Keratinocyte (primary cell): ENCODE measurements at regions not wholly inside any gene's neighbourhood (a gene's known extent, or its start where the extent isn't known, plus 50 kb on each side); places are given as distances from the start of the nearest gene placed in this dataset.

Source experiments
- DNase-seq: peaks from one replicate; pipeline ENCODE4 v3.0.0-alpha.2; 2011; ENCODE audit warnings: low read depth, missing footprints, low spot score
- FAIRE-seq: peaks from 2 replicates; lab custom pipeline; 2011; peaks lifted over from hg19 to GRCh38; lab: Jason Lieb, UNC
- H2AFZ ChIP-seq: 2 replicates; pipeline ENCODE4 v1.6.0; 2012; ENCODE audit warnings: low read length, control low read depth, inconsistent platforms; ENCODE audit not compliant: control insufficient read depth
- H3K27ac ChIP-seq: 2 replicates; pipeline ENCODE4 v1.5.1; 2011; ENCODE audit warnings: low read length; ENCODE audit not compliant: control insufficient read depth, insufficient read depth
- H3K27me3 ChIP-seq: 3 replicates; pipeline ENCODE4 v1.6.0; 2011; ENCODE audit warnings: low read length; ENCODE audit not compliant: control insufficient read depth, insufficient read depth; ENCODE audit errors: extremely low read depth
- H3K36me3 ChIP-seq, 2 experiments: 2 replicates in 1 of 2; 3 replicates in 1 of 2; pipeline ENCODE4 v1.5.1; 2011; ENCODE audit warnings: low read length in 2 of 2, mild to moderate bottlenecking in 1 of 2; ENCODE audit not compliant: control insufficient read depth in 2 of 2, insufficient read depth in 2 of 2; ENCODE audit errors: extremely low read depth in 1 of 2
- H3K4me1 ChIP-seq: 3 replicates; pipeline ENCODE4 v1.5.1; 2011; ENCODE audit warnings: low read length; ENCODE audit not compliant: control insufficient read depth, insufficient read depth; ENCODE audit errors: extremely low read depth
- H3K4me2 ChIP-seq: 3 replicates; pipeline ENCODE4 v1.6.0; 2011; ENCODE audit warnings: low read depth, low read length; ENCODE audit not compliant: control insufficient read depth, insufficient read depth; ENCODE audit errors: extremely low read depth
- H3K4me3 ChIP-seq, 3 experiments: fragments of 200-600 bp in 1 of 3; sonication (generic) in 1 of 3; 2 replicates in 2 of 3; 3 replicates in 1 of 3; pipeline ENCODE4 v1.5.1; 2011 to 2016; ENCODE audit warnings: low read length in 3 of 3, mild to moderate bottlenecking in 3 of 3, control low read depth in 2 of 3, inconsistent platforms in 1 of 3, low read depth in 1 of 3, mixed read lengths in 1 of 3, mixed run types in 1 of 3, moderate library complexity in 1 of 3; ENCODE audit not compliant: control insufficient read depth in 2 of 3, insufficient read depth in 2 of 3; ENCODE audit errors: extremely low read depth in 1 of 3
- H3K79me2 ChIP-seq: 2 replicates; pipeline ENCODE4 v1.6.0; 2012; ENCODE audit warnings: low read length; ENCODE audit not compliant: control insufficient read depth, insufficient read depth
- H3K9ac ChIP-seq: 3 replicates; pipeline ENCODE4 v1.6.0; 2011; ENCODE audit warnings: low read length; ENCODE audit not compliant: control insufficient read depth, insufficient read depth; ENCODE audit errors: extremely low read depth
- H3K9me1 ChIP-seq: 3 replicates; pipeline ENCODE4 v1.6.0; 2011; ENCODE audit warnings: low read length; ENCODE audit not compliant: control insufficient read depth, insufficient read depth; ENCODE audit errors: extremely low read depth
- H3K9me3 ChIP-seq: 2 replicates; pipeline ENCODE4 v1.5.1; 2012; ENCODE audit warnings: low read depth, low read length; ENCODE audit not compliant: control insufficient read depth
- H4K20me1 ChIP-seq: 3 replicates; pipeline ENCODE4 v1.6.0; 2011; ENCODE audit warnings: low read length; ENCODE audit not compliant: control insufficient read depth, insufficient read depth; ENCODE audit errors: extremely low read depth
- CTCF ChIP-seq, 3 experiments: IDR thresholded peaks in 1 of 3; conservative IDR thresholded peaks in 1 of 3; optimal IDR thresholded peaks in 1 of 3; 2 replicates in 2 of 3; 3 replicates in 1 of 3; pipeline versions ENCODE3 to v1.5.1; 2011; ENCODE audit warnings: low read length in 3 of 3, mild to moderate bottlenecking in 3 of 3, moderate library complexity in 2 of 3, control low read depth in 1 of 3, inconsistent platforms in 1 of 3; ENCODE audit not compliant: insufficient read depth in 2 of 3; ENCODE audit errors: extremely low read depth in 1 of 3
- EZH2 ChIP-seq: IDR thresholded peaks from one replicate; pipeline ENCODE4 v1.6.1; 2012; ENCODE audit warnings: inconsistent platforms, mild to moderate bottlenecking, low read length, moderate library complexity
- dilution Hi-C: fragments of 300-500 bp; cut with MboI; formaldehyde crosslinking; loops from one replicate; pipeline ENCODE4 v1.7.0; 2020; ENCODE audit warnings: low sequenced_read_pairs; ENCODE audit not compliant: extremely low pct_ligation_motif_present

GRCh38 chr13:105959876-105960275, 575.6 kb downstream of the EFNB2 start:
- Histone ChIP-seq H3K4me2 (no peak overlapping the region), H4K20me1 (no peaks in the 10 kb centered on the region), H3K79me2 (no peaks in the 10 kb centered on the region), H3K9me1 (no peaks in the 10 kb centered on the region), H3K36me3 (no peaks in the 10 kb centered on the region), H3K27me3 (no peaks in the 10 kb centered on the region), H3K27ac (no peak overlapping the region), H3K4me1 (no peaks in the 10 kb centered on the region), H3K9me3 (no peaks in the 10 kb centered on the region), H3K4me3 (no peak overlapping the region), H2AFZ (no peak overlapping the region), H3K9ac (no peak overlapping the region)
- dilution Hi-C loops, result no loop called here
- DNase-seq (no peak), FAIRE-seq (no peak)
- TF ChIP-seq CTCF (optimal IDR thresholded peaks at IDR 0.05 in 1 of 3, IDR thresholded peaks at IDR 0.05 in 1 of 3, conservative IDR thresholded peaks at IDR 0.05 in 1 of 3; ENCODE audit: extremely low read depth in 1 of 3, insufficient read depth in 2 of 3, low read length in 3 of 3) (no peak), EZH2 (no peak)

- H2AFZ ChIP-seq, result no peak overlapping the region
- no peaks in the 10 kb centered on the region for H3K9me3 ChIP-seq
- H4K20me1 ChIP-seq, result no peaks in the 10 kb centered on the region
- DNase-seq (no peak), FAIRE-seq (no peak)
- H3K9me1 ChIP-seq, result no peaks in the 10 kb centered on the region
- H3K36me3 ChIP-seq, result no peaks in the 10 kb centered on the region
- H3K79me2 ChIP-seq, result no peaks in the 10 kb centered on the region
- H3K27me3 ChIP-seq, result no peaks in the 10 kb centered on the region
- no peaks in the 10 kb centered on the region for H3K4me1 ChIP-seq
- TF ChIP-seq EZH2 (no peak), CTCF (optimal IDR thresholded peaks at IDR 0.05 in 1 of 3, IDR thresholded peaks at IDR 0.05 in 1 of 3, conservative IDR thresholded peaks at IDR 0.05 in 1 of 3; ENCODE audit: extremely low read depth in 1 of 3, insufficient read depth in 2 of 3, low read length in 3 of 3) (no peak)
- dilution Hi-C loops, result no loop called here
- no peak overlapping the region for H3K4me2 ChIP-seq
- no peak overlapping the region for H3K4me3 ChIP-seq
- H3K9ac ChIP-seq, result no peak overlapping the region
- no peak overlapping the region for H3K27ac ChIP-seq
These were observed 577.6 kb downstream of the EFNB2 start for GRCh38 chr13:105957769-105958438.
